ENCODE measurements at regions not wholly inside any gene's neighbourhood (a gene's known extent, or its start where the extent isn't known, plus 50 kb on each side); places are given as distances from the start of the nearest gene placed in this dataset.

GRCh38 chr14:27065886-27066285 is 468.1 kb upstream of the NOVA1 start:
- TF ChIP-seq EZH2 (IDR thresholded peaks at IDR 0.05; ENCODE audit: low read length) (no peak), CTCF (optimal IDR thresholded peaks at IDR 0.05 in 1 of 3, IDR thresholded peaks at IDR 0.05 in 1 of 3, conservative IDR thresholded peaks at IDR 0.05 in 1 of 3; ENCODE audit: extremely low read depth in 1 of 3, insufficient read depth in 2 of 3, low read length in 3 of 3) (no peak)
- Histone ChIP-seq H3K27ac (ENCODE audit: control insufficient read depth, insufficient read depth, low read length) (no peak overlapping the region), H3K36me3 (ENCODE audit: control insufficient read depth in 2 of 2, extremely low read depth in 1 of 2, insufficient read depth in 2 of 2, low read length in 2 of 2) (no peaks in the 10 kb centered on the region), H3K9me3 (ENCODE audit: control insufficient read depth, low read depth, low read length) (no peaks in the 10 kb centered on the region), H3K4me1 (ENCODE audit: control insufficient read depth, extremely low read depth, insufficient read depth, low read length) (no peaks in the 10 kb centered on the region), H2AFZ (ENCODE audit: control insufficient read depth, low read length) (no peak overlapping the region), H3K79me2 (ENCODE audit: control insufficient read depth, insufficient read depth, low read length) (no peaks in the 10 kb centered on the region), H3K27me3 (ENCODE audit: control insufficient read depth, extremely low read depth, insufficient read depth, low read length) (no peaks in the 10 kb centered on the region), H3K9ac (ENCODE audit: control insufficient read depth, extremely low read depth, insufficient read depth, low read length) (no peak overlapping the region), H4K20me1 (ENCODE audit: control insufficient read depth, extremely low read depth, insufficient read depth, low read length) (no peaks in the 10 kb centered on the region), H3K9me1 (ENCODE audit: control insufficient read depth, extremely low read depth, insufficient read depth, low read length) (no peaks in the 10 kb centered on the region), H3K4me3 (ENCODE audit: control insufficient read depth in 2 of 3, extremely low read depth in 1 of 3, insufficient read depth in 2 of 3, low read depth in 1 of 3, low read length in 3 of 3) (no peak overlapping the region), H3K4me2 (ENCODE audit: control insufficient read depth, extremely low read depth, insufficient read depth, low read depth, low read length) (no peak overlapping the region)
- DNase-seq (ENCODE audit: low read depth, low spot score) = no peak
- dilution Hi-C loops (cut with MboI; ENCODE audit: extremely low pct_ligation_motif_present, low sequenced_read_pairs) = no loop called here
- FAIRE-seq = no peak

GRCh38 chr14:27067961-27068360 is 470.1 kb upstream of the NOVA1 start:
- DNase-seq (ENCODE audit: low read depth, low spot score) = no peak
- Histone ChIP-seq H2AFZ (ENCODE audit: control insufficient read depth, low read length) (no peak overlapping the region), H3K36me3 (ENCODE audit: control insufficient read depth in 2 of 2, extremely low read depth in 1 of 2, insufficient read depth in 2 of 2, low read length in 2 of 2) (no peaks in the 10 kb centered on the region), H3K4me2 (ENCODE audit: control insufficient read depth, extremely low read depth, insufficient read depth, low read depth, low read length) (no peak overlapping the region), H3K27me3 (ENCODE audit: control insufficient read depth, extremely low read depth, insufficient read depth, low read length) (no peaks in the 10 kb centered on the region), H3K9ac (ENCODE audit: control insufficient read depth, extremely low read depth, insufficient read depth, low read length) (no peak overlapping the region), H3K79me2 (ENCODE audit: control insufficient read depth, insufficient read depth, low read length) (no peaks in the 10 kb centered on the region), H3K4me3 (ENCODE audit: control insufficient read depth in 2 of 3, extremely low read depth in 1 of 3, insufficient read depth in 2 of 3, low read depth in 1 of 3, low read length in 3 of 3) (no peak overlapping the region), H3K9me3 (ENCODE audit: control insufficient read depth, low read depth, low read length) (no peaks in the 10 kb centered on the region), H3K4me1 (ENCODE audit: control insufficient read depth, extremely low read depth, insufficient read depth, low read length) (no peaks in the 10 kb centered on the region), H3K27ac (ENCODE audit: control insufficient read depth, insufficient read depth, low read length) (no peak overlapping the region), H4K20me1 (ENCODE audit: control insufficient read depth, extremely low read depth, insufficient read depth, low read length) (no peaks in the 10 kb centered on the region), H3K9me1 (ENCODE audit: control insufficient read depth, extremely low read depth, insufficient read depth, low read length) (no peaks in the 10 kb centered on the region)
- no peak for FAIRE-seq
- TF ChIP-seq EZH2 (IDR thresholded peaks at IDR 0.05; ENCODE audit: low read length) (no peak), CTCF (optimal IDR thresholded peaks at IDR 0.05 in 1 of 3, IDR thresholded peaks at IDR 0.05 in 1 of 3, conservative IDR thresholded peaks at IDR 0.05 in 1 of 3; ENCODE audit: extremely low read depth in 1 of 3, insufficient read depth in 2 of 3, low read length in 3 of 3) (no peak)
- dilution Hi-C loops (cut with MboI; ENCODE audit: extremely low pct_ligation_motif_present, low sequenced_read_pairs) = no loop called here

All from keratinocyte (primary cell).